H1 (cell line): ENCODE measurements at regions not wholly inside any gene's neighbourhood (a gene's known extent, or its start where the extent isn't known, plus 50 kb on each side); places are given as distances from the start of the nearest gene placed in this dataset.

Experiments
- CHD7 ChIP-seq: fragments of 300-600 bp; sonication (generic); IDR thresholded peaks from 2 replicates; pipeline ENCODE4 v1.7.1; 2012; ENCODE audit warnings: low read length, moderate library complexity, mild to moderate bottlenecking, inconsistent platforms; ENCODE audit not compliant: insufficient replicate concordance
- CTBP2 ChIP-seq: IDR thresholded peaks from 2 replicates; pipeline ENCODE4 v1.7.0; 2011; ENCODE audit warnings: borderline replicate concordance, mild to moderate bottlenecking, moderate library complexity, mixed read lengths, low read length; ENCODE audit not compliant: insufficient read depth, insufficient read length
- SAP30 ChIP-seq: fragments of 300-600 bp; sonication (generic); IDR thresholded peaks from 2 replicates; pipeline ENCODE4 v1.7.1; 2012; ENCODE audit warnings: low read length, moderate library complexity, mild to moderate bottlenecking, inconsistent platforms; ENCODE audit not compliant: insufficient read depth, insufficient replicate concordance

- TF ChIP-seq CHD7 = no peak
- no peak for TF ChIP-seq CTBP2
- TF ChIP-seq SAP30 = no peak
Measured at GRCh38 chr18:22778996-22779395, 154.1 kb upstream of the RBBP8 start (continued).
